Left hindlimb (tissue), 1 donor: ENCODE measurements at regions not wholly inside any gene's neighbourhood (a gene's known extent, or its start where the extent isn't known, plus 50 kb on each side); places are given as distances from the start of the nearest gene placed in this dataset.
"Not testable (repeated sequence)": the region's sequence is repeated elsewhere in the genome, so short reads cannot be mapped to it uniquely, and the experiment has no call there.

Source experiments
- DNase-seq: peaks from one replicate; pipeline ENCODE4 v3.0.0-alpha.2; 2018

DNA sequence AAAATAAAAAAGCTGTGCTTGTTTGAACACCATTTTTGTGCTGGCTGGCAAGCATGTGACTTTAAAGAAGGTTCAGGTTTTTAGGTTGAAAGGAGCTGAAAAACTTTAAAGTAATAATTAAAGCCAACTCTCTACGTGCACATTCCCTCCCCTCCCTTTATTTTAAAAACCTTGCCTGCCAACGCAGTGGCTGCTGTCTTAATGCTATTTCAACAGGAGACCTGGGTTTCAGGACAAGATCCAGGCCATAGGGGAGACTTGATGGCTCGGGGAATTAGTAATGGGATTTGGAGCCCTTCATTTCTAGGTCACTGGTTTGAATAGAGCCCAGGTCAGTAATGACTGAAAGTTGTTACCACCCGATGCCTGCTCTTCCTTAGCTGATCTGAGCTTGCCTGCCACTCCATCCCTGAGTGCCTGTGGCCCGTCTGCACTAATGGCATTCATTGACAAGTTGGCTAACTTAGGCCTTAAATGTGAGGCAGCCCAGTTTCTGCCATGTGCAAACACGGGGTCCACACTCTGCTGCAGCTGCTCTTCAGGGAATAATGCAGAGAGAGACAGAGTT, 1233.2 kb upstream of the ZEB2 start:
- DNase-seq, result no peak

- DNase-seq, result peak; percentile 70
Observed at GRCh38 chr2:145752091-145752806, 1232.3 kb upstream of the ZEB2 start.

DNA sequence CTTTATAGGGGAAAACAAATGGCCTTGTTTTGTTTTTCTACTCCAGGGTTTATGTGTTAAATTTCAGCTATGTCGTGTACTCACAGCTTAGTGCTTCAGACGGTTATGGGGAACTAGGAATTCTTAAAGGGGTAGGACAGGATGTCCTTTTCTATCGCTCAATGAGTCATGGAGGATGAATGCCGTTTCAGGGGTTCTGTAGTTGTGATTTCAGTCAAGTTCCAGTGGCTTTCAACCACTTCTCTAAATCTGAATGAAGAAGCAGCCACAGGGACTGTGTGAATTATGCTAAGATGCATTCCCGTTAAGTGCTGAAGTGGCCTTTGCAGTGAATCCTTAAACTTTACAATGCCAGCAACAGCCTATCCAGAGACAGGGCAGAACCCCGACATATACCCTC, 1231.7 kb upstream of the ZEB2 start:
- DNase-seq, result no peak

DNA sequence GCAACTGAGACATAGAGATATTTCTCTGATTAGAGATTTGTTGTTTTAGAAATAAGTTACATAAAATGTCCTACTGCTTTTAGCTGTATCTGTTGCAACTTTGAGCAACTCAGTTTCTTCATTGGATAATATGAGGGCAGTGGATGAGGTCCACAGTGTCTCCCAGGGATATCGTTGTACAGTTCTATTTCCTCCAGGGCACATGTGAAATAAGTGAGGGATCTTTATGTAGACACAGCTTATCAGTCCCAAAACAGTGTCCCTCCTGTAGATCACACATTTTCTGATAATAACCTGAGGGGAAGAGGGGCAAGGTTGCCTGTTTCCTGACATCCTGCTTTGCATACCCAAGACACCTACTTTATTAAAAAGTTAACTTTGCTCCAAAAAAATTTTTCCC, 1231.2 kb upstream of the ZEB2 start:
- no peak for DNase-seq

DNA sequence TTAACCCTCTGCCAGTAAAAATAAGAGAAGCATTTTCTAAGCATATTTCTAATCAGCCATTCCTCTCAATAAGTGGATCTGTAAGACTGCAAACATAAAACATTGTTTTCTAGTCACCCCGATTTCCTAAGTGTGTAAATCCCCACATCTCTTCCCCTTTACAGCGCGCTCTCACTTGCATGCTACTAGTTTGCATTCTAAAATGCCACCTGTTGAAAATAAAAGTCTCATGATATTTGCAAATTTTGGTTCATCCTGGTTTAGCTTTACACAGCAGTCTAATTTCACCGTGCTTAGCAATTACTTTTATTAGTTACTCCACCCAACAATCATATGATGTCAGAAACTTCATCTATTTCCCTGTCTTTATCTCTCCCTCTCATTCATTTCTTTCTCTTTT, 1230.7 kb upstream of the ZEB2 start:
- no peak for DNase-seq

DNA sequence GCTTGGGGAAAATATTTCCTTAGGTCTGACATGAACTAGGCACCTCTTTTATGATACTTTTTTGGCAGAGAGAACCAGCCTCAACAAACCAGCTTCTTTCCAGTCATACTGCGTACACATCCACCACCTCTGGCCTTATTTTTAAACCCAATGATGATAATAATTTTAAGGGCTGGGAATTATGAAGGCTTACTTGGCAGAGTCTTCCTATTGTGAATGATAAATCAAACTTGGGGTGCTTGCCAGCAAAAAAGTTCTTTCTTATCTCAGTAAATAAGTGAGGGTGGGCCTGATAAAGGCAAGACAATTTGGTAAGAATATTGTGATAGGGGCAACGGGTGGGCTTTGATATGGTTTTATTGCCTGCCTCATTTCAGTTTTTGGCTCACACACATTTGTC, 1230.2 kb upstream of the ZEB2 start:
- DNase-seq, result no peak

- no peak for DNase-seq
Observed at GRCh38 chr2:145749556-145749955, 1229.6 kb upstream of the ZEB2 start.

GRCh38 chr2:145748927-145749326, 1229.0 kb upstream of the ZEB2 start:
- no peak for DNase-seq

DNA sequence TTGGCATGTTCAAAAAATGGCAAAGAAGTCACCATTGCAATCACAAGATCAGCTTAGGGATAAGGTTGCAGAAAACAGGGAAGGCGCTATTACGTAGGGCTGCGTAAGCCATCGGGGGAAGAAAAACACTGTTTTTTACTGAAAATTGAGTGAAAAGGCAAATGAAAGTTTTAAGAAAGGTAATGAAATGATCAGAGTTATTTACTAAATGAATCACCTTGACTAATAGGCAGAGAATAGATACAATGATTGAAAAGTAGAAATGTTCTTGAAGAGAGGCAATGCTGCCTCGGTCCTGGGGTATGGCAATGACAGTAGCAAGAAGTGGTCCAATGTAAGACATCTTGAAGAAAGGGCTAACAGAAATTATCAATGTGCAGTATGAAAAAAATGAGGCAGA, 1227.8 kb upstream of the ZEB2 start:
- DNase-seq, result no peak

DNA sequence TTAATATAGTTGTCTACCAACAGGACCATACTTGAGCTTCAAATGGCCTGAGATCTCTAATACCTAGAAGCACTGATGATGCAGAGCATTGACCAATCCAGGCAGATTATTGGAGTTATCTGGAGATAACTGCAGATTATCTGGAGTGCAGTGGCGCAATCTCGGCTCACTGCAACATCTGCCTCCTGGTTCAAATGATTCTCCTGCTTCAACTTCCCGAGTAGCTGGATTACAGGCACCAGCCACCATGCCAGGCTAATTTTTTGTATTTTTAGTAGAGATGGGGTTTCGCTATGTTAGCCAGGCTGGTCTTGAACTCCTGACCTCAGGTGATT, 1225.4 kb upstream of the ZEB2 start:
- not testable (repeated sequence) for DNase-seq

DNA sequence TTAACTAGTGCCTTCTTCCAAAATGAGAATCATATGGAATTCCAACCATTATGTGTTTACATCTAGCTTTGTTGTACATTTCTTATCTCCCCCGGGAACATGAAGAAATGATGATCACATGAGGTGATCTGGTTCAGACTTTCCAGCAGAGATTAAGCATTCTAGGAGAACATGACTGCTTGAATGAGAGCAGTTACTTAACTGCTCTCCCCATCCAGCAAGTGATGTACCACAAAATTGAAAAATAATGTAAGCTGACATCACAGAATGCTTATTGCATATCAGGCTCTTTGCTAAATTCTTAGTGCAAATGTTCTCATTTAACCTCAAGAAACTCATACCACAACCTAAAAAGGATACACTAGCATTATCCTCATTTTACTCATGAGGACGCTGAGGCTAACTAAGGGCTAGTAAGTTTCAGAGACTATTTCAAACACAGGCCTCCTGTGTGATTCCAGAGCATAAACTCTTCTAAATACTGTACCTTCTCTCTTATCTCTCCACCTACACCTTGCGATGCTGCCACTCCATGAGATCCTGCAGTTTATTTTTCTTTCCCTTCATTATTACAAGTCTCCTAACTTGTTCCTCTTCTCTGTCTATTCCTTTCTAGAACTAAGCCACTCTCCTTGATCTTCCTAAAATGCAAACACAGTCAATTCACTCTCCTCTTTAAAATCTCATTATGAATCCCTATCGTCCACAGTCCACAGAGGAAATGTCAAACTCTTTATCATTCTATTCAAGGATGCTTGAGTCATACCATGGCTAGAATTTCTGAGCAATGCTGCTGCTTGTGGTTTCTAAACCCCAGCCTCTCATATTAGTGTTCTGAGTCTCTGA, 1224.8 kb upstream of the ZEB2 start:
- DNase-seq, result no peak

DNA sequence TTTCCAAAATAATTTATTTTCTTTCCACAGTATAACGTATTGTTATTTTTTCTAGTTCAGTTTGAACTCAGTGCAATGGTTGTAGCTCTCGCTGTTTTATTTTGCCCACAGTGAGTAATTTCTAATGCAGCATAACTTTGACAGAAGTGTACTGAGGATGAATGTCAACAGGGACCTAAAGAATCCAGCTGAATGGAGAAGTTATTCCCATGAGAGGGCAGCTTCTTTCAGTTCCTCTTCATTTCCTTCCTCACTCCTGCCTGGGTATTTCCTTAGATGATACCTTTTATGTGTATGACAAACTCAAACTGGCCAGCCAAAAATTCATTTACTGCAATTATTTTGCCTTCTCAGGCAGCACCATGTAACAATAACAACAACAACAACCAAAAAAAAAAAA, 1223.1 kb upstream of the ZEB2 start:
- no peak for DNase-seq

- no peak for DNase-seq
Observed at GRCh38 chr2:145741636-145742035, 1221.7 kb upstream of the ZEB2 start.

DNA sequence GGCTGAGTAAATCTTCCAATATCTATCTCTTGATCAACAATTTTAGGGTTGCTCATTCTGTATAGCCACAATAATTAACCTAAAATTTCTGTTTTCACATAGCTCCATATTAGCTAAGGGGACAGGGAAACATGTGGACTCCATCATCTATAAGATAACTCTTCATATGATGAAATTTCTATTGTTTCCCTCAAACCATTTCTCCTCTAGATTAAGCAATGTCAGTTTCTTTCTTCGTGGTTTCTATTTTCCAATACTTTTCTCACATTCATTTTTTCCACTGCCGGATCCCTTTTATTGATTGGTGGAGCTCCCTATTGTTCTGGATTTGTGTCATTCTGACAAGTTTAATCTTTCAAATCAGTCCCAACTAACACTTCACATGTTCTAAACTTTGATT, 1221.3 kb upstream of the ZEB2 start:
- no peak for DNase-seq

DNA sequence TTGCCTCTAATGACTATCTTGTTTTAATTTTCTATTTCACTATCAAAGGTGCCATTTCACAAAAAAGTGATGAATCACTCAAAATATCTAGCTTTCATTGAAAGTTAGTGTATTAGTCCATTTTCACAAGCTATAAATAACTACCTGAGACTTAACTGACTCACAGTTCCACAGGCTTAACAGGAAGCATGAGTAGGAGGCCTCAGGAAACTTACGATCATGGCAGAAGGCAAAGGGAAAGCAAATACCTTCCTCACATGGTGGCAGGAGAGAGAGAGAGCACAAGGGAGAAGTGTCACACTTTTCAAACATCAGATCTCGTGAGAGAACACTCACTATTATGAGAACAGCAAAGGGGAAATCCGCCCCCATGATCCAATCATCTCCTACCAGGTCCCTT, 1220.4 kb upstream of the ZEB2 start:
- DNase-seq, result no peak

GRCh38 chr2:145739681-145740080, 1219.8 kb upstream of the ZEB2 start:
- no peak for DNase-seq

DNA sequence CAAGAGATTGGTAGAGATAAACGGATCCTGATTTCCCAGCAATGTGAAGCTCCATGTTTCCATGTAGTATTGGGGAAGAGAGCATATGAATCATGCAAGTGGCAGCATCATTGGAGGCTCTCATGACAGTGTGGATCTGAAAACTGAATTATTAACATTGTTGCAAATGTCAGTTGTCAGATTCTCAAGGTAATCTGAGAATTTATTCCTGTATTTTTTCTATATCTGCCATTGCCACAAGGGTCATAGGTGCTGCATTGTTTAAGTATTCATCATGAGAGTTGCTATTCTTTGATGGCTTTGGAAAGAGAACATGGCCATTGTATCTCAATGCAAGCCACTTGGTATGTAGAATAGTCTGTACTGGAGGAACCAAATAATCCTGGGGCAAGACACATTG, 1217.0 kb upstream of the ZEB2 start:
- no peak for DNase-seq

DNA sequence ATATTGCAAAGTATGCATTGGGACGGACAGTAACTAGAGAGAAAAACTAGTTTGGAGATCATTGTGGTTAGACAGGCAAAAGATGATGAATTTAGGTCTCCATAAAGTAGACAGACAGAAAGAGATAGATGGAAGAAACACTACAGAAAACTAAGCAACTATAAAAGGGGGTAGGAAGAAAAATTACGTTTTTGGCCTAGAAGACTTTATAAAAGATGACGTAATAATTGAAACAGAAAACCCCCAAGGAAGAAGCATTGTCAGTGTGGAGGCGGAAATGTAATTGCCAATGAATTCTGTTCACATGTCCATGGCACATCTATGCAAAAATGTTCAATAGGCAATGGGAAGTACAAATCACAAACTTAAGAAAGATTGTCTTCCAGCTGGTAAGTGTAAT, 1211.5 kb upstream of the ZEB2 start:
- DNase-seq, result no peak

- no peak for DNase-seq
Observed at GRCh38 chr2:145729993-145730770, 1210.3 kb upstream of the ZEB2 start.

GRCh38 chr2:145729481-145729880, 1209.6 kb upstream of the ZEB2 start:
- DNase-seq, result no peak

DNA sequence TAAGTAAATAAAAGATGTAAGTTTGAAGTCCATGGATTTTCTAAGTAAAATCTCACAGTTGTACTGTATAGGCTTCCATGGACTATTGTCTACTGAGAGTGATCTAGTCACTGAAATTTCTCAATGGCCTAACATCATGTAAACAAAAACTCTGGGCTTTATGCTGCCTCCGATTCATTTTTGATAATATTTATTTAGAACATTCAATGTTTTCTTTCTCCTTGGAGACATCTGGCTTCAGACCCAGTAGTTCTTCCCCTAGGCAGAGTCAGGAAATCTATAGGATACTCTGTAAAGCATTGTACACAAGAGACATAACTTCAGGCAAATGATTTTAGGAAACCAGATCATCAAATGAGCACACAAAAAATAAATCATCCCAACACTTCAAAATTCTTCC, 1208.6 kb upstream of the ZEB2 start:
- no peak for DNase-seq

DNA sequence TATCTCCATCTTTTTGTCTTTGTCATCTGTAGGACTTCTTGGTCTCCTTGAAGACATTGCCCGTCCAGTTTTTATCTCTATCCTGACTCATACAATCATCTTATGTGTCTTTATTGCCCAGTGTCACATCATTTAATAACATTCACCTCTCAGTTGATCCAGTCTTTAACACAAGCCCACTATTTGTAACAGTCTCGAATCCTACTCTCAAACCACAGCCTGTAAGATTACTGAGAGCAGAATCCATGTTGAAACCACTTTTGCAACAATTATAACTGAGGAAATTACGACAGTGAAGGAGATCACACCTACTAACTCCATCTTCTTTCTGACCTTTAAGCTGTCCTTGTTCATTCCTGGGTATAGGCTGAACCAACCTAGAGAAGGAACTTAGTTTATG, 1206.0 kb upstream of the ZEB2 start:
- no peak for DNase-seq

- DNase-seq, result no peak
Observed at GRCh38 chr2:145724311-145724898, 1204.5 kb upstream of the ZEB2 start.
